Liver (tissue), 8 donors: ENCODE measurements at regions not wholly inside any gene's neighbourhood (a gene's known extent, or its start where the extent isn't known, plus 50 kb on each side); places are given as distances from the start of the nearest gene placed in this dataset.

Experiments
- DNase-seq: peaks from one replicate; pipeline ENCODE4 v3.0.0-alpha.2; 2017; ENCODE audit warnings: low spot score
- H3K27ac ChIP-seq, 2 donors: one replicate each; pipeline ENCODE4 v1.7.0; 2013; ENCODE audit warnings: inconsistent platforms in 2 of 2, low read length in 2 of 2, control low read depth in 1 of 2, low read depth in 1 of 2, mild to moderate bottlenecking in 1 of 2
- H3K27me3 ChIP-seq, 4 donors: one replicate each; pipeline versions ENCODE4 v1.6.1 to v1.7.0; 2013; ENCODE audit warnings: low read length in 3 of 4, inconsistent platforms in 1 of 4, mild to moderate bottlenecking in 1 of 4, moderate library complexity in 1 of 4; ENCODE audit not compliant: control insufficient read depth in 4 of 4, insufficient read depth in 4 of 4
- H3K36me3 ChIP-seq, 4 donors: one replicate each; pipeline versions ENCODE4 v1.6.1 to v1.7.0; 2013; ENCODE audit warnings: low read length in 3 of 4, mild to moderate bottlenecking in 3 of 4, low read depth in 1 of 4, moderate library complexity in 1 of 4; ENCODE audit not compliant: control insufficient read depth in 4 of 4, insufficient read depth in 3 of 4
- H3K4me1 ChIP-seq, 4 donors: one replicate each; pipeline versions ENCODE4 v1.6.1 to v1.7.0; 2013; ENCODE audit warnings: low read length in 3 of 4, mild to moderate bottlenecking in 3 of 4, moderate library complexity in 1 of 4; ENCODE audit not compliant: control insufficient read depth in 4 of 4, insufficient read depth in 4 of 4
- H3K4me3 ChIP-seq, 3 donors: one replicate each; pipeline versions ENCODE4 v1.6.1 to v1.7.0; 2013; ENCODE audit warnings: low read length in 3 of 3, control low read depth in 1 of 3, low read depth in 1 of 3, mild to moderate bottlenecking in 1 of 3
- H3K9ac ChIP-seq, 2 donors: one replicate each; pipeline ENCODE4 v1.7.0; 2013; ENCODE audit warnings: low read length in 2 of 2, mild to moderate bottlenecking in 2 of 2, moderate library complexity in 2 of 2, control low read depth in 1 of 2, low read depth in 1 of 2
- H3K9me3 ChIP-seq, 4 donors: one replicate each; pipeline versions ENCODE4 v1.6.1 to v1.7.0; 2013; ENCODE audit warnings: low read length in 3 of 4; ENCODE audit not compliant: control insufficient read depth in 4 of 4
- EGR1 ChIP-seq, 2 donors: IDR thresholded peaks; 2 replicates each; pipeline ENCODE4 v1.6.1; 2016 to 2018; ENCODE audit warnings: antibody characterized with exemption in 2 of 2, low read depth in 2 of 2
- FOXA1 ChIP-seq: IDR thresholded peaks from 2 replicates; pipeline ENCODE4 v1.6.1; 2016; ENCODE audit warnings: antibody characterized with exemption
- FOXA2 ChIP-seq: IDR thresholded peaks from 2 replicates; pipeline ENCODE4 v1.6.1; 2016; ENCODE audit warnings: antibody characterized with exemption
- GABPA ChIP-seq, 2 donors: IDR thresholded peaks in 1 of 2; conservative IDR thresholded peaks in 1 of 2; 2 replicates each; pipeline ENCODE4 v1.6.1; 2016; ENCODE audit warnings: antibody characterized with exemption in 2 of 2, mild to moderate bottlenecking in 1 of 2, moderate library complexity in 1 of 2
- HNF4A ChIP-seq, 2 donors: conservative IDR thresholded peaks; 2 replicates each; pipeline ENCODE4 v1.6.1; 2016; ENCODE audit warnings: antibody characterized with exemption in 2 of 2, mild to moderate bottlenecking in 2 of 2
- HNF4G ChIP-seq: IDR thresholded peaks from 2 replicates; pipeline ENCODE4 v1.6.1; 2016; ENCODE audit warnings: antibody characterized with exemption
- JUND ChIP-seq, 2 donors: IDR thresholded peaks; 2 replicates each; pipeline ENCODE4 v1.6.1; 2016; ENCODE audit warnings: antibody characterized with exemption in 2 of 2
- NR2F2 ChIP-seq: IDR thresholded peaks from 2 replicates; pipeline ENCODE4 v1.6.1; 2016; ENCODE audit warnings: antibody characterized with exemption
- RAD21 ChIP-seq, 2 donors: IDR thresholded peaks; 2 replicates each; pipeline ENCODE4 v1.6.1; 2016; ENCODE audit warnings: antibody characterized with exemption in 2 of 2, mild to moderate bottlenecking in 2 of 2
- RXRA ChIP-seq, 2 donors: IDR thresholded peaks; 2 replicates each; pipeline ENCODE4 v1.6.1; 2017 to 2018; ENCODE audit warnings: antibody characterized with exemption in 2 of 2, mild to moderate bottlenecking in 1 of 2
- SP1 ChIP-seq: IDR thresholded peaks from 2 replicates; pipeline ENCODE4 v1.6.1; 2018; ENCODE audit warnings: antibody characterized with exemption, mild to moderate bottlenecking
- TAF1 ChIP-seq: conservative IDR thresholded peaks from 2 replicates; pipeline ENCODE4 v1.6.1; 2016; ENCODE audit warnings: antibody characterized with exemption, mild to moderate bottlenecking
- YY1 ChIP-seq: IDR thresholded peaks from 2 replicates; pipeline ENCODE4 v1.6.1; 2016; ENCODE audit warnings: antibody characterized with exemption, mild to moderate bottlenecking
- WGBS: extraction: QIAGEN DNeasy Blood & Tissue Kit; methylation state at CpG from one replicate; pipeline ENCODE4 v1.1.7; 2013; 5-methylcytosine and 5-hydroxymethylcytosine counted together
- TF ChIP-seq, protein P1 (sequence below): IDR thresholded peaks from 2 replicates; pipeline ENCODE4 v1.6.1; 2016; ENCODE audit warnings: antibody characterized with exemption
- TF ChIP-seq, protein P2 (sequence below): IDR thresholded peaks from 2 replicates; pipeline ENCODE4 v1.6.1; 2016; ENCODE audit warnings: antibody characterized with exemption, mild to moderate bottlenecking
- TF ChIP-seq, protein P3 (sequence below): fragments of 150-350 bp; IDR thresholded peaks from 2 replicates; pipeline ENCODE4 v1.5.1; 2017; ENCODE audit warnings: improper control_type of control experiment, low read depth, low read length; ENCODE audit not compliant: missing input control
- TF ChIP-seq, protein P4 (sequence below): IDR thresholded peaks from 2 replicates; pipeline ENCODE4 v1.6.1; 2016; ENCODE audit warnings: antibody characterized with exemption
- TF ChIP-seq, protein P5 (sequence below): IDR thresholded peaks from 2 replicates; pipeline ENCODE4 v1.6.1; 2016; ENCODE audit warnings: antibody characterized with exemption
- donor health status: healthy.
- donor health status: healthy.
- donor health status: healthy.
- donor health status: healthy.
- donor health status: healthy.

DNA sequence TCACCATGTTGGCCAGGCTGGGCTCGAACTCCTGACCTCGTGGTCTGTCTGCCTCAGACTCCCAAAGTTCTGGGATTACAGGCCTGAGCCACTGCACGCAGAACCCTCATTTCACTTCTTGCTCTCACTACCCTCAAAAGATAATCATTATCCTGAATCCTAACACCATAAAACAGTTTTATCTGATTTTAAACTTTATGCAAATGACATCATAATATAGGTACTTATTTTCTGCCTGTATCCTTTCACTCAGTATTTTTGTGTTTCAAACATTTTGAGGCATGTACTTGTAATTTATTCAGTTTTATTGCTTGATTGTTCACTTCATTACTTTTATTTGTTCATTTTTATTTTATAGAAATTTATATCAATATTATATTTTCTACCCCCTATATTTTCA is 719.2 kb upstream of the ARRDC3 start:
- peaks cover 0 to 1% (median 0%) of the 10 kb centered on the region in 4 donors for H3K9me3 ChIP-seq
- H3K4me3 ChIP-seq = no peak overlapping the region
- no peak overlapping the region for H3K9ac ChIP-seq
- WGBS = 77% methylated on average over 3 of the region's 3 CpGs
- H3K4me1 ChIP-seq = no peaks in the 10 kb centered on the region
- no peaks in the 10 kb centered on the region for H3K36me3 ChIP-seq
- TF ChIP-seq GABPA (IDR thresholded peaks at IDR 0.05 in 1 of 2, conservative IDR thresholded peaks at IDR 0.05 in 1 of 2) (no peak), TAF1 (no peak), RXRA (IDR thresholded peaks at IDR 0.05) (no peak), HNF4A (conservative IDR thresholded peaks at IDR 0.05) (no peak), RAD21 (IDR thresholded peaks at IDR 0.05) (no peak), HNF4G (no peak), NR2F2 (no peak), SP1 (no peak), FOXA2 (no peak), JUND (IDR thresholded peaks at IDR 0.05) (no peak), EGR1 (IDR thresholded peaks at IDR 0.05; ENCODE audit: low read depth in 2 of 2) (no peak), FOXA1 (no peak), YY1 (no peak)
- TF ChIP-seq, protein P1, sequence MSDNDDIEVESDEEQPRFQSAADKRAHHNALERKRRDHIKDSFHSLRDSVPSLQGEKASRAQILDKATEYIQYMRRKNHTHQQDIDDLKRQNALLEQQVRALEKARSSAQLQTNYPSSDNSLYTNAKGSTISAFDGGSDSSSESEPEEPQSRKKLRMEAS = no peak
- TF ChIP-seq, protein P2, sequence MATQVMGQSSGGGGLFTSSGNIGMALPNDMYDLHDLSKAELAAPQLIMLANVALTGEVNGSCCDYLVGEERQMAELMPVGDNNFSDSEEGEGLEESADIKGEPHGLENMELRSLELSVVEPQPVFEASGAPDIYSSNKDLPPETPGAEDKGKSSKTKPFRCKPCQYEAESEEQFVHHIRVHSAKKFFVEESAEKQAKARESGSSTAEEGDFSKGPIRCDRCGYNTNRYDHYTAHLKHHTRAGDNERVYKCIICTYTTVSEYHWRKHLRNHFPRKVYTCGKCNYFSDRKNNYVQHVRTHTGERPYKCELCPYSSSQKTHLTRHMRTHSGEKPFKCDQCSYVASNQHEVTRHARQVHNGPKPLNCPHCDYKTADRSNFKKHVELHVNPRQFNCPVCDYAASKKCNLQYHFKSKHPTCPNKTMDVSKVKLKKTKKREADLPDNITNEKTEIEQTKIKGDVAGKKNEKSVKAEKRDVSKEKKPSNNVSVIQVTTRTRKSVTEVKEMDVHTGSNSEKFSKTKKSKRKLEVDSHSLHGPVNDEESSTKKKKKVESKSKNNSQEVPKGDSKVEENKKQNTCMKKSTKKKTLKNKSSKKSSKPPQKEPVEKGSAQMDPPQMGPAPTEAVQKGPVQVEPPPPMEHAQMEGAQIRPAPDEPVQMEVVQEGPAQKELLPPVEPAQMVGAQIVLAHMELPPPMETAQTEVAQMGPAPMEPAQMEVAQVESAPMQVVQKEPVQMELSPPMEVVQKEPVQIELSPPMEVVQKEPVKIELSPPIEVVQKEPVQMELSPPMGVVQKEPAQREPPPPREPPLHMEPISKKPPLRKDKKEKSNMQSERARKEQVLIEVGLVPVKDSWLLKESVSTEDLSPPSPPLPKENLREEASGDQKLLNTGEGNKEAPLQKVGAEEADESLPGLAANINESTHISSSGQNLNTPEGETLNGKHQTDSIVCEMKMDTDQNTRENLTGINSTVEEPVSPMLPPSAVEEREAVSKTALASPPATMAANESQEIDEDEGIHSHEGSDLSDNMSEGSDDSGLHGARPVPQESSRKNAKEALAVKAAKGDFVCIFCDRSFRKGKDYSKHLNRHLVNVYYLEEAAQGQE = no peak
- TF ChIP-seq, protein P3, sequence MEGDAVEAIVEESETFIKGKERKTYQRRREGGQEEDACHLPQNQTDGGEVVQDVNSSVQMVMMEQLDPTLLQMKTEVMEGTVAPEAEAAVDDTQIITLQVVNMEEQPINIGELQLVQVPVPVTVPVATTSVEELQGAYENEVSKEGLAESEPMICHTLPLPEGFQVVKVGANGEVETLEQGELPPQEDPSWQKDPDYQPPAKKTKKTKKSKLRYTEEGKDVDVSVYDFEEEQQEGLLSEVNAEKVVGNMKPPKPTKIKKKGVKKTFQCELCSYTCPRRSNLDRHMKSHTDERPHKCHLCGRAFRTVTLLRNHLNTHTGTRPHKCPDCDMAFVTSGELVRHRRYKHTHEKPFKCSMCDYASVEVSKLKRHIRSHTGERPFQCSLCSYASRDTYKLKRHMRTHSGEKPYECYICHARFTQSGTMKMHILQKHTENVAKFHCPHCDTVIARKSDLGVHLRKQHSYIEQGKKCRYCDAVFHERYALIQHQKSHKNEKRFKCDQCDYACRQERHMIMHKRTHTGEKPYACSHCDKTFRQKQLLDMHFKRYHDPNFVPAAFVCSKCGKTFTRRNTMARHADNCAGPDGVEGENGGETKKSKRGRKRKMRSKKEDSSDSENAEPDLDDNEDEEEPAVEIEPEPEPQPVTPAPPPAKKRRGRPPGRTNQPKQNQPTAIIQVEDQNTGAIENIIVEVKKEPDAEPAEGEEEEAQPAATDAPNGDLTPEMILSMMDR = no peak
- TF ChIP-seq, protein P4, sequence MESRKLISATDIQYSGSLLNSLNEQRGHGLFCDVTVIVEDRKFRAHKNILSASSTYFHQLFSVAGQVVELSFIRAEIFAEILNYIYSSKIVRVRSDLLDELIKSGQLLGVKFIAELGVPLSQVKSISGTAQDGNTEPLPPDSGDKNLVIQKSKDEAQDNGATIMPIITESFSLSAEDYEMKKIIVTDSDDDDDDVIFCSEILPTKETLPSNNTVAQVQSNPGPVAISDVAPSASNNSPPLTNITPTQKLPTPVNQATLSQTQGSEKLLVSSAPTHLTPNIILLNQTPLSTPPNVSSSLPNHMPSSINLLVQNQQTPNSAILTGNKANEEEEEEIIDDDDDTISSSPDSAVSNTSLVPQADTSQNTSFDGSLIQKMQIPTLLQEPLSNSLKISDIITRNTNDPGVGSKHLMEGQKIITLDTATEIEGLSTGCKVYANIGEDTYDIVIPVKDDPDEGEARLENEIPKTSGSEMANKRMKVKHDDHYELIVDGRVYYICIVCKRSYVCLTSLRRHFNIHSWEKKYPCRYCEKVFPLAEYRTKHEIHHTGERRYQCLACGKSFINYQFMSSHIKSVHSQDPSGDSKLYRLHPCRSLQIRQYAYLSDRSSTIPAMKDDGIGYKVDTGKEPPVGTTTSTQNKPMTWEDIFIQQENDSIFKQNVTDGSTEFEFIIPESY = no peak
- TF ChIP-seq, protein P5, sequence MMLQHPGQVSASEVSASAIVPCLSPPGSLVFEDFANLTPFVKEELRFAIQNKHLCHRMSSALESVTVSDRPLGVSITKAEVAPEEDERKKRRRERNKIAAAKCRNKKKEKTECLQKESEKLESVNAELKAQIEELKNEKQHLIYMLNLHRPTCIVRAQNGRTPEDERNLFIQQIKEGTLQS = no peak
- no peak for DNase-seq
- H3K27ac ChIP-seq = no peak overlapping the region
- H3K27me3 ChIP-seq = no peaks in the 10 kb centered on the region
